HFFc6 (cell line): ENCODE measurements at regions not wholly inside any gene's neighbourhood (a gene's known extent, or its start where the extent isn't known, plus 50 kb on each side); places are given as distances from the start of the nearest gene placed in this dataset.
"Not testable (repeated sequence)": the region's sequence is repeated elsewhere in the genome, so short reads cannot be mapped to it uniquely, and the experiment has no call there.

Experiments
- DNase-seq: peaks from one replicate; pipeline ENCODE4 v3.0.0-alpha.2; 2018
- H3K27ac Mint-ChIP-seq: 2 replicates; pipeline ENCODE4 v1.8.0; 2020; ENCODE audit warnings: mild to moderate bottlenecking, mixed read lengths
- H3K27me3 Mint-ChIP-seq: 2 replicates; pipeline ENCODE4 v1.8.0; 2021; ENCODE audit warnings: mild to moderate bottlenecking, moderate library complexity, mixed read lengths; ENCODE audit not compliant: insufficient read depth
- H3K36me3 Mint-ChIP-seq: 2 replicates; pipeline ENCODE4 v1.8.0; 2021; ENCODE audit warnings: low read depth, mixed read lengths
- H3K4me1 Mint-ChIP-seq: 2 replicates; pipeline ENCODE4 v1.8.0; 2020; ENCODE audit warnings: low read depth, mixed read lengths
- H3K4me3 Mint-ChIP-seq: 2 replicates; pipeline ENCODE4 v1.8.0; 2020; ENCODE audit warnings: mild to moderate bottlenecking, moderate library complexity, mixed read lengths
- H3K9me3 Mint-ChIP-seq: 2 replicates; pipeline ENCODE4 v1.8.0; 2020; ENCODE audit warnings: mild to moderate bottlenecking, mixed read lengths
- TF ChIP-seq, protein P1 (sequence below): fragments of 200-600 bp; sonication (generic); IDR thresholded peaks from 2 replicates; pipeline ENCODE4 v1.5.0; 2021; ENCODE audit warnings: antibody characterized with exemption, mild to moderate bottlenecking

DNA sequence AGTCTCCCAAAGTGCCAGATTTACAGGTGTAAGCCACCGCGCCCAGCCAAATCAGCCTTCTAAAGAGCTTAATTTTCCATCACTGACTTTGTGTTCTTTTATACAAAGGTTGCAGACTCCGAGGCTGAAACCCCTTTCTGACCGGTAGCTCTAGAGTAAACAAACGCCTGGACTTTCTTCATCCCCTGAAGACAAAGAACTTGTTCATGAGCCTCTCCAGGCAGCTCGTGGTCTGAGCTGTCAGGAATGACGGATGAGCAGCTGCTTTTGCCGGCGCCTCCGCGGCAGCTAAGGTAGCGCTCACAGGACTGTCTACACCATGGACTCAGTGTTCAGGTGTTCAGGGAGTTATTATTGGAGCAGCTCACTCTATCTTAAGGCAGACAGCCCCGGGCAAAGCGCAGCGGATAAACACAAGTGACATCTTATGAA, 128.5 kb upstream of the ERRFI1 start:
- DNase-seq: no peak

DNA sequence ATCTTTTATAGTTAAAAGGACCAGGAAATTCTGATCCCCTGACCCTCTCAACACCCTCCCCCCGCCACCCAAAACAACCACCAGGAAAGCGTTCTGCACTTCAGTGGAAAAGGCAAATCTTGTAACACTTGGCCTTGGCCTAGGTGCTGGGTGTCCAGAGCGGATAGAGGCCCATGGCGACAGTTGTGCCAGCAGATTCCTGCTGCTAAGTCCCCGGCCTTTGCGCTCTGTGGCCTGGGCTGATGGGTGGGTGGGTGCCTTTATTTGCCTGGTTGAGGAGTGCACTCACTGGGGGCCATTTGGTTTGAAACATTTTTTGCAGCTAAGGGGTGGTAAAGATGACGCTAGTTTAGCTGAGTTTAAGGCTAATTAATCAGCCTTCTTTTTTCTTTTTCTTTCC, 127.9 kb upstream of the ERRFI1 start:
- H3K9me3 Mint-ChIP-seq: peaks cover 12% of the 10 kb centered on the region
- DNase-seq: no peak
- H3K27ac Mint-ChIP-seq: no peak overlapping the region
- H3K4me3 Mint-ChIP-seq: no peak overlapping the region
- H3K4me1 Mint-ChIP-seq: peaks cover 6% of the 10 kb centered on the region; the same call in 1 of the 2 replicates
- H3K36me3 Mint-ChIP-seq: peaks cover 10% of the 10 kb centered on the region
- peaks cover 21% of the 10 kb centered on the region for H3K27me3 Mint-ChIP-seq
- TF ChIP-seq, protein P1, sequence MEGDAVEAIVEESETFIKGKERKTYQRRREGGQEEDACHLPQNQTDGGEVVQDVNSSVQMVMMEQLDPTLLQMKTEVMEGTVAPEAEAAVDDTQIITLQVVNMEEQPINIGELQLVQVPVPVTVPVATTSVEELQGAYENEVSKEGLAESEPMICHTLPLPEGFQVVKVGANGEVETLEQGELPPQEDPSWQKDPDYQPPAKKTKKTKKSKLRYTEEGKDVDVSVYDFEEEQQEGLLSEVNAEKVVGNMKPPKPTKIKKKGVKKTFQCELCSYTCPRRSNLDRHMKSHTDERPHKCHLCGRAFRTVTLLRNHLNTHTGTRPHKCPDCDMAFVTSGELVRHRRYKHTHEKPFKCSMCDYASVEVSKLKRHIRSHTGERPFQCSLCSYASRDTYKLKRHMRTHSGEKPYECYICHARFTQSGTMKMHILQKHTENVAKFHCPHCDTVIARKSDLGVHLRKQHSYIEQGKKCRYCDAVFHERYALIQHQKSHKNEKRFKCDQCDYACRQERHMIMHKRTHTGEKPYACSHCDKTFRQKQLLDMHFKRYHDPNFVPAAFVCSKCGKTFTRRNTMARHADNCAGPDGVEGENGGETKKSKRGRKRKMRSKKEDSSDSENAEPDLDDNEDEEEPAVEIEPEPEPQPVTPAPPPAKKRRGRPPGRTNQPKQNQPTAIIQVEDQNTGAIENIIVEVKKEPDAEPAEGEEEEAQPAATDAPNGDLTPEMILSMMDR: no peak

More for the DNA sequence above, 128.5 kb upstream of the ERRFI1 start:
- Mint-ChIP-seq H3K4me1 (peaks cover 6% of the 10 kb centered on the region; the same call in 1 of the 2 replicates), H3K27me3 (peaks cover 21% of the 10 kb centered on the region), H3K4me3 (no peak overlapping the region), H3K36me3 (peaks cover 10% of the 10 kb centered on the region), H3K27ac (no peak overlapping the region), H3K9me3 (peaks cover 12% of the 10 kb centered on the region)
- TF ChIP-seq, protein P1: no peak

DNA sequence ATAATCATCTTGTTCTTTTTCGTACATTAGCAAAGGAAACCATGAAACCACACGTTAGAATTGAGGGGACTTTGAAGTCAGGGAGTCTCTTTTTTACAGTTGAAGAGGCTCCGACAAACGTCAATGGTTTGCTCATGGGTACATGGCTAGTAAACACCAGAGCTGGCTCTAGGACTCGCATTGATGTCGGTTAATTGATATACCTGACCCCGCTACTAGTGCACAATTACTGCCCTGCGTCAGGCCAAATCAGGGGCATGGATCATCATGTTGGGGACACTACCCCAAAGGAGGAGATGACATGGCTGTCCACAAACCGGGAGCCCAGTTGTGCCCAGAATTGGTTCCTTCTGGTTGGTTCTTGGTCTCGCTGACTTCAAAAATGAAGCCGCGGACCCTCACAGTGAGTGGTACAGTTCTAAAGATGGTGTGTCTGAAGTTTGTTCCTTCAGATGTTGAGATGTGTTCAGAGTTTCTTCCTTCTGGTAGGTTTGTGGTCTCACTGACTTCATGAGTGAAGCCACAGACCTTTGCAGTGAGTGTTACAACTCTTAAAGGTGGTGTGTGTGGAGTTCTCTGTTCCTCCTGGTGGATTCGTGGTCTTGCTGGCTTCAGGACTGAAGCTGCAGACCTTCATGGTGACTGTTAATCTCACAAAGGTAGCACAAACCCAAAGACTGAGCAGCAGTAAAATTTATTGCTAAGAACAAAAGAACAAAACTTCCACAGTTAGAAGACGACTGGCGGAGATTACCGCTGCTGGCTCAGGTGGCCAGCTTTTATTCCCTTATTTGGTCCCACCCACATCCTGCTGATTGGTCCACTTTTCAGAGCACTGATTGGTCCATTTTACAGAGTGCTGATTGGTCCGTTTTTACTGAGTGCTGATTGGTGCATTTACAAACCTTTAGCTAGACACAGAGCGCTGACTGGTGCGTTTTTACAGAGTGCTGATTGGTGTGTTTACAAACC, 126.9 kb upstream of the ERRFI1 start:
- peaks cover 12% of the 10 kb centered on the region for H3K9me3 Mint-ChIP-seq
- H3K4me3 Mint-ChIP-seq: no peak overlapping the region
- TF ChIP-seq, protein P1: no peak
- peaks cover 6% of the 10 kb centered on the region; the same call in 1 of the 2 replicates for H3K4me1 Mint-ChIP-seq
- H3K36me3 Mint-ChIP-seq: peaks cover 10% of the 10 kb centered on the region
- H3K27ac Mint-ChIP-seq: no peak overlapping the region
- DNase-seq: no peak
- peaks cover 28% of the 10 kb centered on the region for H3K27me3 Mint-ChIP-seq

DNA sequence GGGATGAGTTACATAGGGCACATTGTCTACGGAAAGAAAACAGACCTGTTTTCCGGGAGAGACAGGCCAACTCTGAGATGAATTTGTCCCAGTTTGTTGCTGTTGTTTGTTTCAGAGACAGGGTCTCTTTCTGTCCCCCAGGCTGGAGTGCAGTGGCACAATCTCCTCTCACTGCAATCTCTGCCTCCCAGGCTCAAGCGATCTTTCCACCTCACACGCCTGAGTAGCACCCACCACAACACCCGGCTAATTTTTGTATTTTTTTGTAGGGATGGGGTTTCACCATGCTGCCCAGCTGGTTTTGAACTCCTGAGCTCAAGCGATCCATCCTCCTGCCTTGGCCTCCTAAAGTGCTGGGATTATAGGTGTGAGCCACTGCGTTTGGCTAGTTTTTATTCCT, 125.5 kb upstream of the ERRFI1 start:
- Mint-ChIP-seq H3K4me1 (peaks cover 6% of the 10 kb centered on the region; the same call in 1 of the 2 replicates), H3K36me3 (peaks cover 10% of the 10 kb centered on the region), H3K9me3 (peaks cover 12% of the 10 kb centered on the region), H3K27ac (no peak overlapping the region), H3K27me3 (peaks cover 23% of the 10 kb centered on the region), H3K4me3 (no peak overlapping the region)
- TF ChIP-seq, protein P1: no peak
- DNase-seq: no peak

DNA sequence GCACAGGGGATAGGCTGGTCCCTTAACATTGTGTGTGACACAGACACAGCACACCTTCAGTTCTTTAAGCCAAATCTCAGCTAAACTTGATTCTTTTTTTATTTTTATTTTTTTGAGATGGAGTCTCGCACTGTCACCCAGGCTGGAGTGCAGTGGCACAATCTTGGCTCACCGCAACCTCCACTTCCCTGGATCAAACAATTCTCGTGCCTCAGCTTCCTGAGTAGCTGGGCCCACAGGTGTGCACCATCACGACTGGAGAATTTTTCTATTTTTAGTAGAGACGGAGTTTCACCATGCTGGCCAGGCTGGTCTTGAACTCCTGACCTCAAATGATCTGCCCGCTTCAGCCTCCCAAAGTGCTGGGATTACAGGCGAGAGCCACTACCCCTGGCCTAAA, 123.6 kb upstream of the ERRFI1 start:
- H3K9me3 Mint-ChIP-seq: peaks cover 12% of the 10 kb centered on the region
- peaks cover 22% of the 10 kb centered on the region for H3K27me3 Mint-ChIP-seq
- not testable (repeated sequence) for H3K4me1 Mint-ChIP-seq, DNase-seq, H3K4me3 Mint-ChIP-seq, H3K27ac Mint-ChIP-seq
- peaks cover 10% of the 10 kb centered on the region for H3K36me3 Mint-ChIP-seq

DNA sequence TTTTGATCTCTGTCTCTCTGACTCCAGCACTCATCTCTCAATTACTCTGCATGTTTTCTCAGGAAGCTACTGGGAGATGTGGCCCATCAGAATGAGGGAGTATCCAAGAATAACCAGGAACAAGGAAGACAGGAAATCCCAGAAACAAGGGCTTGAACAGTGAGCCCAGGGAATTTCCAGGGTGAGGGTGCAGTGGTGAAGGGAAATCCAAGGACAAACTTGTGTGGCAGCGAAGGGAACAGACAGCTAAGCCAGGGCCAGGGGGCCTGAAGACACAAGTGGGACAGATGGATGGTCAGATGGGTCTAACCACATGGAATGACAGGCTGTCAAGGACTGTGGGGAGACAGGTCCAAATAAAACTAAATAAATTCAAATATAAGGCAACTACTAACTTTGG, 121.8 kb upstream of the ERRFI1 start:
- TF ChIP-seq, protein P1: no peak
- Mint-ChIP-seq H3K36me3 (peaks cover 2% of the 10 kb centered on the region; the same call in 1 of the 2 replicates), H3K4me3 (no peak overlapping the region), H3K27me3 (peaks cover 31% of the 10 kb centered on the region), H3K27ac (no peak overlapping the region), H3K4me1 (no peaks in the 10 kb centered on the region), H3K9me3 (peaks cover 4% of the 10 kb centered on the region)
- DNase-seq: no peak
